H1 (cell line): ENCODE measurements at regions not wholly inside any gene's neighbourhood (a gene's known extent, or its start where the extent isn't known, plus 50 kb on each side); places are given as distances from the start of the nearest gene placed in this dataset.

ENCODE experiments used
- CTCF ChIA-PET: fragments of 300-600 bp; sonication (Branson Sonifier 250); formaldehyde crosslinking; loops from one replicate; lab custom pipeline; 2021; ENCODE audit not compliant: partially characterized antibody; lab: Charles Lee
- POLR2A ChIA-PET: fragments of 300-600 bp; sonication (Branson Sonifier 250); formaldehyde crosslinking; loops from one replicate; lab custom pipeline; 2021; ENCODE audit warnings: inconsistent platforms; ENCODE audit not compliant: partially characterized antibody; lab: Charles Lee
- DNase-seq, 2 experiments: peaks; one replicate each; pipeline versions ENCODE4 v3.0.0 to v3.0.0-alpha.2; 2010 to 2022; ENCODE audit warnings: low spot score in 2 of 2, low read depth in 1 of 2, mixed read lengths in 1 of 2
- FAIRE-seq: peaks from 2 replicates; lab custom pipeline; 2011; peaks lifted over from hg19 to GRCh38; lab: Jason Lieb, UNC
- H2AFZ ChIP-seq: 2 replicates; pipeline ENCODE4 v1.8.1; 2012; ENCODE audit warnings: low read length, inconsistent platforms
- H2AK5ac ChIP-seq: 2 replicates; pipeline ENCODE4 v1.6.1; 2013; ENCODE audit warnings: low read depth, low read length
- H2BK120ac ChIP-seq: replicated peaks from 2 replicates; pipeline ENCODE3; 2013; ENCODE audit warnings: low read depth, low read length, inconsistent platforms
- H2BK12ac ChIP-seq: 2 replicates; pipeline ENCODE4 v1.6.1; 2013; ENCODE audit warnings: low read depth, low read length
- H2BK15ac ChIP-seq: 2 replicates; pipeline ENCODE4 v1.6.1; 2013; ENCODE audit warnings: low read length
- H2BK20ac ChIP-seq: 2 replicates; pipeline ENCODE4 v1.6.1; 2013; ENCODE audit warnings: low read length
- H2BK5ac ChIP-seq: 2 replicates; pipeline ENCODE4 v1.6.1; 2013; ENCODE audit warnings: low read depth, low read length
- H3K14ac ChIP-seq: 2 replicates; pipeline ENCODE4 v1.6.1; 2013; ENCODE audit warnings: inconsistent platforms; ENCODE audit not compliant: insufficient read length
- H3K18ac ChIP-seq: 2 replicates; pipeline ENCODE4 v1.6.1; 2013; ENCODE audit warnings: low read length; ENCODE audit errors: extremely low read depth
- H3K23ac ChIP-seq: 2 replicates; pipeline ENCODE4 v1.6.1; 2013; ENCODE audit warnings: inconsistent platforms; ENCODE audit not compliant: insufficient read length
- H3K23me2 ChIP-seq: 2 replicates; pipeline ENCODE4 v1.6.1; 2013; ENCODE audit warnings: low read depth, low read length
- H3K27ac ChIP-seq: 2 replicates; pipeline ENCODE4 v1.6.1; 2011; ENCODE audit warnings: low read depth, low read length, inconsistent platforms
- H3K27me3 ChIP-seq, 4 experiments: replicated peaks in 1 of 4; 1 replicate in 1 of 4; 2 replicates in 3 of 4; pipeline versions ENCODE4 v1.6.1 to v1.8.1; 2011 to 2013; ENCODE audit warnings: low read length in 3 of 4, mild to moderate bottlenecking in 3 of 4, inconsistent platforms in 2 of 4, mixed read lengths in 2 of 4, moderate library complexity in 1 of 4; ENCODE audit not compliant: control insufficient read depth in 3 of 4, insufficient read depth in 3 of 4; ENCODE audit errors: extremely low read depth in 1 of 4
- H3K36me3 ChIP-seq, 4 experiments: 2 replicates each; pipeline versions ENCODE4 v1.6.1 to v1.8.1; 2011 to 2013; ENCODE audit warnings: mild to moderate bottlenecking in 4 of 4, low read length in 3 of 4, moderate library complexity in 2 of 4, control low read depth in 1 of 4, inconsistent platforms in 1 of 4; ENCODE audit not compliant: insufficient read depth in 4 of 4, control insufficient read depth in 2 of 4
- H3K4ac ChIP-seq: replicated peaks from 2 replicates; pipeline ENCODE3; 2013; ENCODE audit warnings: low read length, low read depth, mixed read lengths, inconsistent platforms; ENCODE audit not compliant: insufficient read length
- H3K4me1 ChIP-seq, 4 experiments: replicated peaks in 1 of 4; 1 replicate in 1 of 4; 2 replicates in 3 of 4; pipeline versions ENCODE4 v1.6.1 to v1.8.1; 2011 to 2013; ENCODE audit warnings: low read length in 3 of 4, inconsistent platforms in 2 of 4, mixed read lengths in 1 of 4; ENCODE audit not compliant: insufficient read depth in 4 of 4, control insufficient read depth in 3 of 4
- H3K4me2 ChIP-seq, 2 experiments: 2 replicates each; pipeline versions ENCODE4 v1.6.1 to v1.8.1; 2011 to 2013; ENCODE audit warnings: low read depth in 2 of 2, low read length in 2 of 2, control low read depth in 1 of 2, inconsistent platforms in 1 of 2, mild to moderate bottlenecking in 1 of 2; ENCODE audit not compliant: insufficient read depth in 1 of 2
- H3K4me3 ChIP-seq, 4 experiments: fragments of 200-600, 300-600 bp in 1 of 4; sonication (generic), shearing (Covaris generic), sonication (Bioruptor Twin) in 1 of 4; 2 replicates each; pipeline versions ENCODE4 v1.5.1 to v1.8.1; 2011 to 2016; ENCODE audit warnings: low read length in 4 of 4, low read depth in 3 of 4, control low read depth in 2 of 4, inconsistent platforms in 2 of 4, mild to moderate bottlenecking in 2 of 4, mixed read lengths in 1 of 4, moderate library complexity in 1 of 4; ENCODE audit not compliant: insufficient read depth in 2 of 4; ENCODE audit errors: extremely low read depth in 1 of 4
- H3K56ac ChIP-seq: replicated peaks from 2 replicates; pipeline ENCODE3; 2013; ENCODE audit warnings: low read depth, mild to moderate bottlenecking, mixed read lengths, low read length, inconsistent platforms; ENCODE audit not compliant: insufficient read length
- H3K79me1 ChIP-seq: 2 replicates; pipeline ENCODE4 v1.6.1; 2013; ENCODE audit warnings: low read depth, low read length, control low read depth
- H3K79me2 ChIP-seq, 2 experiments: 2 replicates each; pipeline versions ENCODE4 v1.6.1 to v1.8.1; 2012 to 2013; ENCODE audit warnings: low read length in 2 of 2, mild to moderate bottlenecking in 2 of 2, inconsistent platforms in 1 of 2; ENCODE audit not compliant: insufficient read depth in 2 of 2, control insufficient read depth in 1 of 2
- H3K9ac ChIP-seq, 4 experiments: replicated peaks in 1 of 4; 1 replicate in 1 of 4; 2 replicates in 3 of 4; pipeline versions ENCODE4 v1.6.1 to v1.8.1; 2011 to 2013; ENCODE audit warnings: low read depth in 3 of 4, low read length in 3 of 4, control low read depth in 2 of 4, mild to moderate bottlenecking in 2 of 4, moderate library complexity in 2 of 4, inconsistent platforms in 1 of 4; ENCODE audit errors: extremely low read depth in 1 of 4
- H3K9me3 ChIP-seq, 2 experiments: 2 replicates each; pipeline versions ENCODE4 v1.6.1 to v1.8.1; 2012 to 2013; ENCODE audit warnings: mild to moderate bottlenecking in 2 of 2, moderate library complexity in 2 of 2, control low read depth in 1 of 2, inconsistent platforms in 1 of 2, low read depth in 1 of 2, low read length in 1 of 2, mixed read lengths in 1 of 2; ENCODE audit not compliant: insufficient read depth in 2 of 2
- H4K20me1 ChIP-seq, 2 experiments: replicated peaks in 1 of 2; 2 replicates each; pipeline versions ENCODE3 to v1.8.1; 2011 to 2013; ENCODE audit warnings: inconsistent platforms in 2 of 2, low read length in 2 of 2, mild to moderate bottlenecking in 1 of 2; ENCODE audit not compliant: insufficient read depth in 2 of 2, control insufficient read depth in 1 of 2
- H4K5ac ChIP-seq: 2 replicates; pipeline ENCODE4 v1.6.1; 2013; ENCODE audit warnings: low read length, low read depth, mixed read lengths, inconsistent platforms; ENCODE audit not compliant: insufficient read length
- H4K8ac ChIP-seq: 2 replicates; pipeline ENCODE4 v1.8.0; 2013; ENCODE audit warnings: mild to moderate bottlenecking, moderate library complexity, low read length, inconsistent platforms; ENCODE audit not compliant: insufficient read depth; ENCODE audit errors: extremely low read depth
- H4K91ac ChIP-seq: replicated peaks from 2 replicates; pipeline ENCODE3; 2013; ENCODE audit warnings: low read length, mixed read lengths, inconsistent platforms; ENCODE audit not compliant: insufficient read length
- RNF2 ChIP-seq: fragments of 200-900, 300-1000 bp; sonication (generic); IDR thresholded peaks from 2 replicates; pipeline ENCODE4 v1.7.1; 2016; ENCODE audit warnings: borderline replicate concordance, low read depth, mild to moderate bottlenecking, antibody characterized with exemption, low read length; ENCODE audit not compliant: poor library complexity, severe bottlenecking; ENCODE audit errors: missing control alignments
- WGBS, 2 experiments: shearing (Covaris generic) in 1 of 2; methylation state at CpG; one replicate each; pipeline versions ENCODE4 v1.1.6 to v1.1.7; 2013 to 2015; ENCODE audit warnings: low lambda C conversion rate in 2 of 2, mixed read lengths in 2 of 2, inconsistent platforms in 1 of 2, low coverage in 1 of 2, missing lambda C conversion rate in 1 of 2; ENCODE audit not compliant: insufficient replicate concordance in 2 of 2, insufficient coverage in 1 of 2, insufficient read length in 1 of 2; ENCODE audit errors: extremely low coverage in 1 of 2, missing lambda C conversion rate in 1 of 2; 5-methylcytosine and 5-hydroxymethylcytosine counted together

GRCh38 chr2:45209302-45209701 lies 200.1 kb upstream of the SIX2 start:
- Histone ChIP-seq H4K91ac (no peak overlapping the region), H3K56ac (no peak overlapping the region), H2BK20ac (no peak overlapping the region), H2AFZ (no peak overlapping the region), H4K5ac (no peak overlapping the region), H3K36me3 (no peaks in the 10 kb centered on the region), H4K20me1 (no peaks in the 10 kb centered on the region), H2BK15ac (no peak overlapping the region), H3K4me1 (no peaks in the 10 kb centered on the region), H2BK12ac (no peak overlapping the region), H3K79me1 (no peaks in the 10 kb centered on the region), H2BK5ac (no peak overlapping the region), H3K9ac (no peak overlapping the region), H3K27me3 (no peaks in the 10 kb centered on the region), H4K8ac (no peak overlapping the region), H2BK120ac (no peak overlapping the region), H3K23ac (no peak overlapping the region), H3K23me2 (no peaks in the 10 kb centered on the region; the same call in 1 of the 2 replicates), H3K9me3 (no peaks in the 10 kb centered on the region), H2AK5ac (no peak overlapping the region), H3K14ac (no peak overlapping the region), H3K4ac (no peak overlapping the region), H3K18ac (no peak overlapping the region), H3K4me3 (no peak overlapping the region), H3K4me2 (no peak overlapping the region), H3K79me2 (no peaks in the 10 kb centered on the region)
- ChIA-PET CTCF (no interaction called here), POLR2A (no interaction called here)
- no peak for DNase-seq
- 87% methylated on average over 5 of the region's 5 CpGs; no CpG with 5 or more reads in 1 of the 2 experiments for WGBS, 2 experiments
- TF ChIP-seq RNF2, result no peak
- TF ChIP-seq, all 59 proteins: peak for 0
- FAIRE-seq, result no peak
- H3K27ac ChIP-seq, result no peak overlapping the region
